ENCODE measurements at regions not wholly inside any gene's neighbourhood (a gene's known extent, or its start where the extent isn't known, plus 50 kb on each side); places are given as distances from the start of the nearest gene placed in this dataset.

GRCh38 chr10:91162495-91163268, 57.8 kb upstream of the PCGF5 start:
- Histone ChIP-seq H3K9me3 (ENCODE audit: control insufficient read depth in 2 of 3, insufficient read depth in 1 of 3, low read length in 3 of 3) (no peaks in the 10 kb centered on the region), H3K27me3 (ENCODE audit: control insufficient read depth, insufficient read depth, low read length) (no peaks in the 10 kb centered on the region), H3K9ac (ENCODE audit: low read length in 3 of 3) (peak overlapping the region; percentile 24 to 95 (median 77)), H3K36me3 (ENCODE audit: control insufficient read depth in 2 of 3, insufficient read depth in 3 of 3, low read length in 3 of 3) (no peaks in the 10 kb centered on the region), H3K4me1 (ENCODE audit: control insufficient read depth in 2 of 3, insufficient read depth in 2 of 3, low read depth in 1 of 3, low read length in 3 of 3) (peaks cover 0 to 17% (median 4%) of the 10 kb centered on the region in 3 donors), H3K27ac (ENCODE audit: low read depth in 2 of 2, low read length in 2 of 2) (peak overlapping the region; percentile 91 to 96), H3K4me3 (ENCODE audit: low read length in 3 of 3) (peak overlapping the region; percentile 68 to 81 (median 81))
- intact Hi-C loops (cut with DNase I) = loop anchor here (10.0 kb wide), 1 partner anchor 52 kb away; no protein-coding TSS in a partner anchor
- DNase-seq (peak; percentile 71 to 93 (median 77)), FAIRE-seq (no peak)
- no peak for TF ChIP-seq CTCF (IDR thresholded peaks at IDR 0.05; ENCODE audit: borderline replicate concordance, extremely low read depth, insufficient read depth)

GRCh38 chr10:91163269-91163868, 57.1 kb upstream of the PCGF5 start:
- H3K27me3 ChIP-seq (ENCODE audit: control insufficient read depth, insufficient read depth, low read length) = no peaks in the 10 kb centered on the region
- intact Hi-C loops (cut with DNase I) = loop anchor here (10.0 kb wide), 1 partner anchor 51 kb away; no protein-coding TSS in a partner anchor
- TF ChIP-seq CTCF (IDR thresholded peaks at IDR 0.05; ENCODE audit: borderline replicate concordance, extremely low read depth, insufficient read depth) = peak; percentile 4

GRCh38 chr10:91163869-91164474, 56.5 kb upstream of the PCGF5 start:
- H3K36me3 ChIP-seq (ENCODE audit: control insufficient read depth in 2 of 3, insufficient read depth in 3 of 3, low read length in 3 of 3) = no peaks in the 10 kb centered on the region
- peak overlapping the region; percentile 84 to 96 for H3K27ac ChIP-seq (ENCODE audit: low read depth in 2 of 2, low read length in 2 of 2)
- peak overlapping the region in 2 of 3 donors; percentile 51 to 88 for H3K9ac ChIP-seq (ENCODE audit: low read length in 3 of 3)
- H3K27me3 ChIP-seq (ENCODE audit: control insufficient read depth, insufficient read depth, low read length) = no peaks in the 10 kb centered on the region
- H3K4me1 ChIP-seq (ENCODE audit: control insufficient read depth in 2 of 3, insufficient read depth in 2 of 3, low read depth in 1 of 3, low read length in 3 of 3) = peaks cover 0 to 17% (median 4%) of the 10 kb centered on the region in 3 donors
- no peak for TF ChIP-seq CTCF (IDR thresholded peaks at IDR 0.05; ENCODE audit: borderline replicate concordance, extremely low read depth, insufficient read depth)
- FAIRE-seq (no peak), DNase-seq (peak; percentile 32 to 92 (median 64))
- intact Hi-C loops (cut with DNase I) = loop anchor here (10.0 kb wide), 1 partner anchor 51 kb away; no protein-coding TSS in a partner anchor
- peak overlapping the region; percentile 17 to 81 (median 69) for H3K4me3 ChIP-seq (ENCODE audit: low read length in 3 of 3)
- no peaks in the 10 kb centered on the region for H3K9me3 ChIP-seq (ENCODE audit: control insufficient read depth in 2 of 3, insufficient read depth in 1 of 3, low read length in 3 of 3)

More at GRCh38 chr10:91163269-91163868, 57.1 kb upstream of the PCGF5 start:
- Histone ChIP-seq H3K4me3 (ENCODE audit: low read length in 3 of 3) (peak overlapping the region; percentile 42 to 81 (median 69)), H3K27ac (ENCODE audit: low read depth in 2 of 2, low read length in 2 of 2) (peak overlapping the region; percentile 84 to 96), H3K9me3 (ENCODE audit: control insufficient read depth in 2 of 3, insufficient read depth in 1 of 3, low read length in 3 of 3) (no peaks in the 10 kb centered on the region), H3K9ac (ENCODE audit: low read length in 3 of 3) (peak overlapping the region in 2 of 3 donors; percentile 4 to 88), H3K36me3 (ENCODE audit: control insufficient read depth in 2 of 3, insufficient read depth in 3 of 3, low read length in 3 of 3) (no peaks in the 10 kb centered on the region), H3K4me1 (ENCODE audit: control insufficient read depth in 2 of 3, insufficient read depth in 2 of 3, low read depth in 1 of 3, low read length in 3 of 3) (peaks cover 0 to 17% (median 4%) of the 10 kb centered on the region in 3 donors)
- FAIRE-seq = no peak
- peak; percentile 64 to 93 (median 79) for DNase-seq

Data from kidney (tissue), 13 donors.